Panc1 (cell line): ENCODE measurements at regions not wholly inside any gene's neighbourhood (a gene's known extent, or its start where the extent isn't known, plus 50 kb on each side); places are given as distances from the start of the nearest gene placed in this dataset.

Source experiments
- ATAC-seq: fragments of 200-7000 bp; cut with Tn5 transposase; 2 replicates; pipeline ENCODE4 v1.9.1; 2020; ENCODE audit warnings: mild to moderate bottlenecking, moderate library complexity
- BruUV-seq: library from RNA; stranded (reverse); fragments of 400-500 nt; replicated peaks from 2 replicates; lab custom pipeline; 2021; lab: Mats Ljungman, UMichigan
- CTCF ChIA-PET: fragments of 300-600 bp; sonication (Branson Sonifier 250); formaldehyde crosslinking; loops from one replicate; lab custom pipeline; 2022; ENCODE audit warnings: antibody characterized with exemption; lab: Charles Lee
- POLR2A ChIA-PET: fragments of 300-600 bp; sonication (Branson Sonifier 250); formaldehyde crosslinking; loops from one replicate; lab custom pipeline; 2022; ENCODE audit warnings: antibody characterized with exemption; lab: Charles Lee
- DNase-seq: peaks from one replicate; pipeline ENCODE4 v3.0.0-alpha.2; 2010; ENCODE audit warnings: low read depth, low spot score
- H3K27ac ChIP-seq: 2 replicates; pipeline ENCODE4 v1.5.1; 2011; ENCODE audit warnings: mild to moderate bottlenecking, low read length, inconsistent platforms
- H3K27me3 ChIP-seq: fragments of 200-500 bp; sonication (Bioruptor generic); 2 replicates; pipeline ENCODE4 v1.6.0; 2014; ENCODE audit warnings: low read length, inconsistent platforms; ENCODE audit not compliant: control insufficient read depth, insufficient read depth
- H3K36me3 ChIP-seq: fragments of 200-500 bp; sonication (Bioruptor generic); 2 replicates; pipeline ENCODE4 v1.5.1; 2014; ENCODE audit warnings: inconsistent platforms, mild to moderate bottlenecking, low read length, moderate library complexity; ENCODE audit not compliant: control insufficient read depth, insufficient read depth
- H3K4me1 ChIP-seq: 2 replicates; pipeline ENCODE4 v1.5.1; 2011; ENCODE audit warnings: inconsistent platforms, mild to moderate bottlenecking, low read length, moderate library complexity; ENCODE audit not compliant: control insufficient read depth, insufficient read depth
- H3K4me3 ChIP-seq, 2 experiments: 2 replicates each; pipeline ENCODE4 v1.5.1; 2011 to 2012; ENCODE audit warnings: low read depth in 2 of 2, low read length in 2 of 2, mild to moderate bottlenecking in 2 of 2, inconsistent platforms in 1 of 2, moderate library complexity in 1 of 2
- H3K9me3 ChIP-seq: fragments of 200-500 bp; sonication (Bioruptor generic); 2 replicates; pipeline ENCODE4 v1.5.1; 2014; ENCODE audit warnings: low read depth, mild to moderate bottlenecking, inconsistent platforms, low read length, moderate library complexity; ENCODE audit not compliant: control insufficient read depth, insufficient read depth
- POLR2AphosphoS5 ChIP-seq: IDR thresholded peaks from 2 replicates; pipeline ENCODE4 v1.6.1; 2012; ENCODE audit warnings: mild to moderate bottlenecking, low read depth, low read length, moderate library complexity
- SIN3A ChIP-seq: IDR thresholded peaks from 2 replicates; pipeline ENCODE4 v1.6.1; 2012; ENCODE audit warnings: low read depth, mild to moderate bottlenecking, low read length, moderate library complexity, borderline replicate concordance; ENCODE audit not compliant: insufficient read depth
- TCF7L2 ChIP-seq: IDR thresholded peaks from 2 replicates; pipeline ENCODE4 v1.6.1; 2011; ENCODE audit warnings: mild to moderate bottlenecking, low read depth, low read length, inconsistent platforms
- in situ Hi-C: cut with HindIII; loops from 2 replicates; pipeline ENCODE4 v1.10.0; 2016; ENCODE audit warnings: low sequenced_read_pairs, low pct_unique_long_range_greater_than_20kb
- intact Hi-C: fragments of 100-400 bp; cut with micrococcal nuclease; formaldehyde crosslinking; loops from one replicate; pipeline ENCODE4 v1.10.0; 2022; ENCODE audit not compliant: unreplicated experiment
- TF ChIP-seq, protein P1 (sequence below), 2 experiments: IDR thresholded peaks; 2 replicates each; pipeline ENCODE4 v1.6.1; 2011 to 2012; ENCODE audit warnings: low read depth in 2 of 2, control low read depth in 1 of 2, low read length in 1 of 2, mild to moderate bottlenecking in 1 of 2, moderate library complexity in 1 of 2; ENCODE audit not compliant: insufficient read depth in 1 of 2
- TF ChIP-seq, protein P2 (sequence below): fragments of 450-650 bp; IDR thresholded peaks from 2 replicates; pipeline ENCODE4 v1.5.1; 2017; ENCODE audit warnings: mild to moderate bottlenecking

DNA sequence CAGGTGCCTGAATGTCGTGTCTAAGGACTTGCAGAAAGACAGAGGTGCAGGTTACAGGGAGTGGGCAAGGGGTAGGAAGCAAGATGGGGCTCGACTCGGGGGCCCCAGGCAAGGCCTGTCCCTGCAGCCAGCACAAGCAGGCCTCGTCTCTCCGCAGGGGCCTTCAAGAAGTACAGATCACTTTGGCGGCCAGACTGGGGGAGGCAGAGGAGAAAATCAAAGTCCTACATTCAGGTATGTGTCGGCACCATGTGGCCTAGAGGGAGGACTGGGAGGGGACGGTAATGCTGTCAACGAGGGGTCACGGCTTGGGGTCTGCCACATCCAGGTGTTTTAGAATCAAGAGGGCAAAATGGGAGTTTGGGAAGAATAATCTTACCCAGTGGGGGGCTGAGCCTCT lies 73.7 kb downstream of the PHETA1 start:
- TF ChIP-seq SIN3A (no peak), POLR2AphosphoS5 (no peak), TCF7L2 (no peak)
- TF ChIP-seq, protein P1, sequence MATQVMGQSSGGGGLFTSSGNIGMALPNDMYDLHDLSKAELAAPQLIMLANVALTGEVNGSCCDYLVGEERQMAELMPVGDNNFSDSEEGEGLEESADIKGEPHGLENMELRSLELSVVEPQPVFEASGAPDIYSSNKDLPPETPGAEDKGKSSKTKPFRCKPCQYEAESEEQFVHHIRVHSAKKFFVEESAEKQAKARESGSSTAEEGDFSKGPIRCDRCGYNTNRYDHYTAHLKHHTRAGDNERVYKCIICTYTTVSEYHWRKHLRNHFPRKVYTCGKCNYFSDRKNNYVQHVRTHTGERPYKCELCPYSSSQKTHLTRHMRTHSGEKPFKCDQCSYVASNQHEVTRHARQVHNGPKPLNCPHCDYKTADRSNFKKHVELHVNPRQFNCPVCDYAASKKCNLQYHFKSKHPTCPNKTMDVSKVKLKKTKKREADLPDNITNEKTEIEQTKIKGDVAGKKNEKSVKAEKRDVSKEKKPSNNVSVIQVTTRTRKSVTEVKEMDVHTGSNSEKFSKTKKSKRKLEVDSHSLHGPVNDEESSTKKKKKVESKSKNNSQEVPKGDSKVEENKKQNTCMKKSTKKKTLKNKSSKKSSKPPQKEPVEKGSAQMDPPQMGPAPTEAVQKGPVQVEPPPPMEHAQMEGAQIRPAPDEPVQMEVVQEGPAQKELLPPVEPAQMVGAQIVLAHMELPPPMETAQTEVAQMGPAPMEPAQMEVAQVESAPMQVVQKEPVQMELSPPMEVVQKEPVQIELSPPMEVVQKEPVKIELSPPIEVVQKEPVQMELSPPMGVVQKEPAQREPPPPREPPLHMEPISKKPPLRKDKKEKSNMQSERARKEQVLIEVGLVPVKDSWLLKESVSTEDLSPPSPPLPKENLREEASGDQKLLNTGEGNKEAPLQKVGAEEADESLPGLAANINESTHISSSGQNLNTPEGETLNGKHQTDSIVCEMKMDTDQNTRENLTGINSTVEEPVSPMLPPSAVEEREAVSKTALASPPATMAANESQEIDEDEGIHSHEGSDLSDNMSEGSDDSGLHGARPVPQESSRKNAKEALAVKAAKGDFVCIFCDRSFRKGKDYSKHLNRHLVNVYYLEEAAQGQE (IDR thresholded peaks at IDR 0.05; ENCODE audit: insufficient read depth in 1 of 2, low read depth in 2 of 2, low read length in 1 of 2): no peak
- TF ChIP-seq, protein P2, sequence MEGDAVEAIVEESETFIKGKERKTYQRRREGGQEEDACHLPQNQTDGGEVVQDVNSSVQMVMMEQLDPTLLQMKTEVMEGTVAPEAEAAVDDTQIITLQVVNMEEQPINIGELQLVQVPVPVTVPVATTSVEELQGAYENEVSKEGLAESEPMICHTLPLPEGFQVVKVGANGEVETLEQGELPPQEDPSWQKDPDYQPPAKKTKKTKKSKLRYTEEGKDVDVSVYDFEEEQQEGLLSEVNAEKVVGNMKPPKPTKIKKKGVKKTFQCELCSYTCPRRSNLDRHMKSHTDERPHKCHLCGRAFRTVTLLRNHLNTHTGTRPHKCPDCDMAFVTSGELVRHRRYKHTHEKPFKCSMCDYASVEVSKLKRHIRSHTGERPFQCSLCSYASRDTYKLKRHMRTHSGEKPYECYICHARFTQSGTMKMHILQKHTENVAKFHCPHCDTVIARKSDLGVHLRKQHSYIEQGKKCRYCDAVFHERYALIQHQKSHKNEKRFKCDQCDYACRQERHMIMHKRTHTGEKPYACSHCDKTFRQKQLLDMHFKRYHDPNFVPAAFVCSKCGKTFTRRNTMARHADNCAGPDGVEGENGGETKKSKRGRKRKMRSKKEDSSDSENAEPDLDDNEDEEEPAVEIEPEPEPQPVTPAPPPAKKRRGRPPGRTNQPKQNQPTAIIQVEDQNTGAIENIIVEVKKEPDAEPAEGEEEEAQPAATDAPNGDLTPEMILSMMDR: no peak
- no peaks in the 10 kb centered on the region for H3K4me1 ChIP-seq
- in situ Hi-C loops: no loop called here
- H3K36me3 ChIP-seq: no peaks in the 10 kb centered on the region
- no TSS peak for BruUV-seq
- no peak overlapping the region for H3K4me3 ChIP-seq
- intact Hi-C loops: loop anchor here (5.0 kb wide), 2 partner anchors 273 to 358 kb away; no protein-coding TSS in a partner anchor
- POLR2A ChIA-PET: no interaction called here
- H3K27ac ChIP-seq: no peak overlapping the region
- ATAC-seq (no peak), DNase-seq (no peak)
- H3K9me3 ChIP-seq: no peaks in the 10 kb centered on the region
- CTCF ChIA-PET: no interaction called here
- H3K27me3 ChIP-seq: no peaks in the 10 kb centered on the region

DNA sequence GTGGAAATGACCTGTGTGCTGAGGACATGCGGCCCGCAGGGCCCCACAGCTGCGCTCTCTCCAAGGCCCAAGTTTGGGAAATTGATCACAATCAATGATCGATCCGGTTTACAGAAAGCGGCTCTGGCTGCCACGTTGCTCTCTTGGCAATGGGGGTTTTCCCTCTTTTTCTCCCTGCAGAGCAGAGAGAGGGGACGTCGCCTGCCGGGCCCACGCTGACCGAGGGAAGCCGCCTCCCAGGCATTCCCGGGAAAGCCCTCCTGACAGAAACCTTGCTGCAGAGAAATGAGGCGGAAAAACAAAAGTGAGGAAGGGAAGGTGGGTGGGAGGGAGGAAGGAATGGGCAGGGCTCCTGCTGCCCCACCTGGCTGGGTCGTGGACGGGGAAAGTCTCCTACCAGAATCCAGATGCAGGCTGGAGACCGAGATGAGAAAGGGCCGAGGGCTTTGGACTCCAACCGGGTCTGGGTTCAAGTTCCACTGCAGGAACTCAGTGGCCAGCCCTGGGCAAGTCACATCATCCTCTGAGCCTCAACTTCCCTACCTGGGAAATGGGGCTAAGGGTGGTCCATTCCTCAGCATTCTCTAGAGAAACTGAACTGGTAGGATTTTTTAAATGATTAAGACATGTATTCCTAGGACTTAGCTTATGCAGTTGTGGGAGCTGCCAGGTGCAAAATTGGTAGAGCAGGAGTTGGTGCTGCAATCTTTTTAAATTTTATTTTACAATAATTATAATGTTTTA lies 75.5 kb downstream of the PHETA1 start:
- no peak overlapping the region for H3K4me3 ChIP-seq
- no TSS peak for BruUV-seq
- ChIA-PET CTCF (no interaction called here), POLR2A (no interaction called here)
- DNase-seq: no peak
- ATAC-seq: no peak
- in situ Hi-C loops (no loop called here), intact Hi-C loops (no loop called here)
- no peak for TF ChIP-seq POLR2AphosphoS5
- TF ChIP-seq SIN3A: no peak
- TF ChIP-seq TCF7L2: no peak
- TF ChIP-seq, protein P1 (IDR thresholded peaks at IDR 0.05; ENCODE audit: insufficient read depth in 1 of 2, low read depth in 2 of 2, low read length in 1 of 2): no peak
- TF ChIP-seq, protein P2: no peak
- H3K27me3 ChIP-seq: no peaks in the 10 kb centered on the region
- H3K9me3 ChIP-seq: no peaks in the 10 kb centered on the region
- no peaks in the 10 kb centered on the region for H3K36me3 ChIP-seq
- no peak overlapping the region for H3K27ac ChIP-seq
- H3K4me1 ChIP-seq: no peaks in the 10 kb centered on the region
